Small intestine (tissue), 7 donors: ENCODE measurements at regions not wholly inside any gene's neighbourhood (a gene's known extent, or its start where the extent isn't known, plus 50 kb on each side); places are given as distances from the start of the nearest gene placed in this dataset.

Experiments used
- DNase-seq, 2 donors: peaks; one replicate each; pipeline versions ENCODE4 v3.0.0 to v3.0.0-alpha.2; 2013
- FAIRE-seq: peaks from 2 replicates; lab custom pipeline; 2012; peaks lifted over from hg19 to GRCh38; lab: Jason Lieb, UNC
- H3K27ac ChIP-seq, 3 donors: one replicate each; pipeline ENCODE4 v1.5.1; 2013; ENCODE audit warnings: low read length in 2 of 3, mild to moderate bottlenecking in 2 of 3, control low read depth in 1 of 3, inconsistent platforms in 1 of 3, low read depth in 1 of 3, moderate library complexity in 1 of 3
- H3K27me3 ChIP-seq, 3 donors: one replicate each; pipeline ENCODE4 v1.6.1; 2013; ENCODE audit warnings: low read length in 3 of 3, inconsistent platforms in 1 of 3; ENCODE audit not compliant: control insufficient read depth in 3 of 3, insufficient read depth in 3 of 3
- H3K36me3 ChIP-seq, 3 donors: one replicate each; pipeline ENCODE4 v1.6.1; 2013; ENCODE audit warnings: low read length in 3 of 3, inconsistent platforms in 1 of 3, low read depth in 1 of 3, mild to moderate bottlenecking in 1 of 3, moderate library complexity in 1 of 3; ENCODE audit not compliant: control insufficient read depth in 3 of 3, insufficient read depth in 2 of 3
- H3K4me1 ChIP-seq, 3 donors: one replicate each; pipeline ENCODE4 v1.6.1; 2013; ENCODE audit warnings: low read length in 2 of 3, inconsistent platforms in 1 of 3, low read depth in 1 of 3, mild to moderate bottlenecking in 1 of 3, moderate library complexity in 1 of 3; ENCODE audit not compliant: control insufficient read depth in 3 of 3, insufficient read depth in 2 of 3
- H3K4me3 ChIP-seq, 3 donors: one replicate each; pipeline ENCODE4 v1.5.1; 2013; ENCODE audit warnings: low read length in 3 of 3, control low read depth in 1 of 3, inconsistent platforms in 1 of 3, low read depth in 1 of 3, mild to moderate bottlenecking in 1 of 3, moderate library complexity in 1 of 3
- H3K9me3 ChIP-seq, 2 donors: one replicate each; pipeline ENCODE4 v1.6.1; 2013; ENCODE audit warnings: low read depth in 1 of 2, low read length in 1 of 2; ENCODE audit not compliant: control insufficient read depth in 2 of 2, insufficient read depth in 1 of 2
- WGBS, 3 donors: extraction: QIAGEN DNeasy Blood & Tissue Kit; methylation state at CpG; one replicate each; pipeline ENCODE4 v1.1.7; 2013; 5-methylcytosine and 5-hydroxymethylcytosine counted together
- donor health status: healthy with polysubstance abuse.
- donor health status: control.
- donor health status: control.
- donor health status: Bipolar disorder and iron deficiency.
- donor health status: healthy.

GRCh38 chr4:117660668-117661067, 373.6 kb upstream of the NDST3 start:
- FAIRE-seq = no peak
- H3K27ac ChIP-seq = no peak overlapping the region
- no peaks in the 10 kb centered on the region for H3K36me3 ChIP-seq
- no peak for DNase-seq
- H3K27me3 ChIP-seq = no peaks in the 10 kb centered on the region
- no peak overlapping the region for H3K4me3 ChIP-seq
- no peaks in the 10 kb centered on the region for H3K4me1 ChIP-seq
- no peaks in the 10 kb centered on the region for H3K9me3 ChIP-seq
- 19 to 63% (median 53%) methylated on average over 1 of the region's 1 CpG for WGBS, 3 donors

GRCh38 chr4:117661091-117662072, 372.9 kb upstream of the NDST3 start:
- WGBS, 3 donors = 76 to 89% (median 79%) methylated on average over 2 of the region's 2 CpGs
- no peak overlapping the region for H3K4me3 ChIP-seq
- no peaks in the 10 kb centered on the region for H3K27me3 ChIP-seq
- H3K36me3 ChIP-seq = no peaks in the 10 kb centered on the region
- FAIRE-seq = no peak
- H3K27ac ChIP-seq = no peak overlapping the region
- no peaks in the 10 kb centered on the region for H3K9me3 ChIP-seq
- DNase-seq = no peak
- no peaks in the 10 kb centered on the region for H3K4me1 ChIP-seq

GRCh38 chr4:117664706-117665444, 369.4 kb upstream of the NDST3 start:
- FAIRE-seq = no peak
- 45 to 64% (median 56%) methylated on average over 3 of the region's 3 CpGs for WGBS, 3 donors
- no peaks in the 10 kb centered on the region for H3K36me3 ChIP-seq
- no peak overlapping the region for H3K4me3 ChIP-seq
- no peaks in the 10 kb centered on the region for H3K4me1 ChIP-seq
- no peaks in the 10 kb centered on the region for H3K27me3 ChIP-seq
- no peak overlapping the region for H3K27ac ChIP-seq
- no peaks in the 10 kb centered on the region for H3K9me3 ChIP-seq
- DNase-seq = no peak

GRCh38 chr4:117676153-117676552, 358.1 kb upstream of the NDST3 start:
- no peak for FAIRE-seq

GRCh38 chr4:117678861-117679260, 355.4 kb upstream of the NDST3 start:
- WGBS, 3 donors = 58 to 76% (median 68%) methylated on average over 4 of the region's 4 CpGs
- no peak for FAIRE-seq
- no peaks in the 10 kb centered on the region for H3K4me1 ChIP-seq
- H3K9me3 ChIP-seq = peaks cover 0 to 9% of the 10 kb centered on the region in 2 donors
- no peaks in the 10 kb centered on the region for H3K36me3 ChIP-seq
- H3K27me3 ChIP-seq = no peaks in the 10 kb centered on the region
- no peak overlapping the region for H3K4me3 ChIP-seq
- no peak for DNase-seq
- no peak overlapping the region for H3K27ac ChIP-seq

More at GRCh38 chr4:117676153-117676552, 358.1 kb upstream of the NDST3 start:
- no peaks in the 10 kb centered on the region for H3K4me1 ChIP-seq
- no peak overlapping the region for H3K27ac ChIP-seq
- no peaks in the 10 kb centered on the region for H3K36me3 ChIP-seq
- H3K9me3 ChIP-seq = peaks cover 0 to 9% of the 10 kb centered on the region in 2 donors
- no peak for DNase-seq
- H3K27me3 ChIP-seq = no peaks in the 10 kb centered on the region
- H3K4me3 ChIP-seq = no peak overlapping the region
- whole genome bisulfite sequencing, 3 donors = 0 to 35% (median 0%) methylated on average over 1 of the region's 1 CpG

GRCh38 chr4:117691572-117692351, 342.5 kb upstream of the NDST3 start:
- FAIRE-seq (no peak), DNase-seq (no peak)
- Histone ChIP-seq H3K27ac (no peak overlapping the region), H3K4me3 (no peak overlapping the region), H3K36me3 (no peaks in the 10 kb centered on the region), H3K27me3 (no peaks in the 10 kb centered on the region), H3K9me3 (peaks cover 0 to 7% of the 10 kb centered on the region in 2 donors), H3K4me1 (no peaks in the 10 kb centered on the region)
- 66 to 82% (median 70%) methylated on average over 7 of the region's 7 CpGs for WGBS, 3 donors

- Histone ChIP-seq H3K4me1 (no peaks in the 10 kb centered on the region), H3K4me3 (no peak overlapping the region), H3K36me3 (no peaks in the 10 kb centered on the region), H3K9me3 (peaks cover 0 to 7% of the 10 kb centered on the region in 2 donors), H3K27ac (no peak overlapping the region), H3K27me3 (no peaks in the 10 kb centered on the region)
- DNase-seq (no peak), FAIRE-seq (no peak)
- 53 to 74% (median 61%) methylated on average over 1 of the region's 1 CpG for WGBS, 3 donors
Measured at GRCh38 chr4:117692538-117692937, 341.7 kb upstream of the NDST3 start.

GRCh38 chr4:117699595-117699994, 334.7 kb upstream of the NDST3 start:
- H3K36me3 ChIP-seq = no peaks in the 10 kb centered on the region
- WGBS, 3 donors = 75 to 87% (median 75%) methylated on average over 2 of the region's 2 CpGs

More at GRCh38 chr4:117699595-117699994, 334.7 kb upstream of the NDST3 start:
- FAIRE-seq (no peak), DNase-seq (no peak)
- no peaks in the 10 kb centered on the region for H3K9me3 ChIP-seq
- no peak overlapping the region for H3K27ac ChIP-seq
- no peaks in the 10 kb centered on the region for H3K27me3 ChIP-seq
- no peaks in the 10 kb centered on the region for H3K4me1 ChIP-seq
- H3K4me3 ChIP-seq = no peak overlapping the region
